A549 (cell line): ENCODE measurements at regions not wholly inside any gene's neighbourhood (a gene's known extent, or its start where the extent isn't known, plus 50 kb on each side); places are given as distances from the start of the nearest gene placed in this dataset.

ENCODE experiments used
- ATAC-seq, 2 experiments: fragments of 200-7000 bp in 1 of 2; fragments of >200 bp in 1 of 2; cut with Nextera tagmentation in 1 of 2; cut with Tn5 transposase in 1 of 2; 3 replicates each; pipeline versions ENCODE4 v1.8.0 to v1.9.1; 2018 to 2020; ENCODE audit warnings: mild to moderate bottlenecking in 1 of 2, moderate library complexity in 1 of 2
- CTCF ChIA-PET: fragments of 300-600 bp; sonication (Branson Sonifier 250); formaldehyde crosslinking; extraction: SDS; loops from one replicate; lab custom pipeline; 2021; ENCODE audit warnings: antibody characterized with exemption, inconsistent platforms; lab: Yijun Ruan, JAX
- POLR2A ChIA-PET: fragments of 350-600 bp; formaldehyde crosslinking; extraction: SDS; loops from one replicate; lab custom pipeline; 2021; ENCODE audit warnings: antibody characterized with exemption, inconsistent platforms; lab: Yijun Ruan, JAX
- DNase-seq, 2 experiments: peaks; one replicate each; pipeline versions ENCODE4 v3.0.0 to v3.0.0-alpha.2; 2011 to 2016; ENCODE audit warnings: low read depth in 1 of 2, low spot score in 1 of 2
- FAIRE-seq: peaks from 2 replicates; lab custom pipeline; 2011; peaks lifted over from hg19 to GRCh38; lab: Jason Lieb, UNC
- H3K27ac ChIP-seq, 2 experiments: fragments of >200 bp; sonication (Bioruptor Twin); formaldehyde crosslinking; 3 replicates each; pipeline ENCODE4 v1.5.1; 2016 to 2017
- H3K4me1 ChIP-seq: fragments of >200 bp; sonication (Bioruptor Twin); formaldehyde crosslinking; 3 replicates; pipeline ENCODE4 v1.6.1; 2016
- H3K4me2 ChIP-seq: fragments of >200 bp; sonication (Bioruptor Twin); formaldehyde crosslinking; 3 replicates; pipeline ENCODE4 v1.6.1; 2016
- H3K4me3 ChIP-seq: fragments of >200 bp; sonication (Bioruptor Twin); formaldehyde crosslinking; 3 replicates; pipeline ENCODE4 v1.5.1; 2016
- H3K9me3 ChIP-seq: fragments of >200 bp; sonication (Bioruptor Twin); formaldehyde crosslinking; 3 replicates; pipeline ENCODE4 v1.6.1; 2016
- BHLHE40 ChIP-seq: IDR thresholded peaks from 2 replicates; pipeline ENCODE4 v1.6.1; 2012; ENCODE audit warnings: low read depth, low read length, inconsistent platforms
- EHMT2 ChIP-seq: fragments of 200-600 bp; sonication (generic); IDR thresholded peaks from 2 replicates; pipeline ENCODE4 v1.6.1; 2016; ENCODE audit warnings: antibody characterized with exemption, low read depth, mild to moderate bottlenecking, moderate library complexity
- ESRRA ChIP-seq: fragments of 150-350 bp; IDR thresholded peaks from 2 replicates; pipeline ENCODE4 v1.6.1; 2014; ENCODE audit warnings: mild to moderate bottlenecking, low read length, borderline replicate concordance
- GATA3 ChIP-seq: IDR thresholded peaks from 2 replicates; pipeline ENCODE4 v1.6.1; 2012; ENCODE audit warnings: borderline replicate concordance
- HOXA7 ChIP-seq: fragments of 250-450 bp; sonication (Bioruptor Pico); IDR thresholded peaks from 2 replicates; pipeline ENCODE4 v1.5.0; 2020; ENCODE audit warnings: mild to moderate bottlenecking, moderate library complexity
- JUN ChIP-seq, 2 experiments: fragments of >200 bp; sonication (Bioruptor Twin); formaldehyde crosslinking; IDR thresholded peaks; 2 replicates in 1 of 2; 3 replicates in 1 of 2; pipeline ENCODE4 v1.6.1; 2016 to 2017
- KDM5A ChIP-seq: fragments of 200-600 bp; sonication (generic); IDR thresholded peaks from 2 replicates; pipeline ENCODE4 v1.6.1; 2016; ENCODE audit warnings: antibody characterized with exemption, mild to moderate bottlenecking
- NFE2L2 ChIP-seq: fragments of 150-350 bp; conservative IDR thresholded peaks from 2 replicates; pipeline ENCODE4 v1.6.1; 2014; ENCODE audit warnings: low read length
- NPAS2 ChIP-seq: fragments of 250-450 bp; sonication (Bioruptor Pico); IDR thresholded peaks from 2 replicates; pipeline ENCODE4 v1.8.0; 2022; ENCODE audit warnings: mild to moderate bottlenecking, moderate library complexity, borderline replicate concordance
- PBX3 ChIP-seq: IDR thresholded peaks from 2 replicates; pipeline ENCODE4 v1.6.1; 2012
- POLR2AphosphoS2 ChIP-seq: conservative IDR thresholded peaks from 2 replicates; pipeline ENCODE4 v1.6.1; 2012; ENCODE audit warnings: low read length, improper control_type of control experiment, inconsistent platforms
- RAD21 ChIP-seq, 2 experiments: fragments of >200 bp in 1 of 2; sonication (Bioruptor Twin) in 1 of 2; formaldehyde crosslinking in 1 of 2; IDR thresholded peaks in 1 of 2; conservative IDR thresholded peaks in 1 of 2; 2 replicates in 1 of 2; 3 replicates in 1 of 2; pipeline ENCODE4 v1.6.1; 2012 to 2018; ENCODE audit warnings: inconsistent platforms in 1 of 2
- RARB ChIP-seq: fragments of 250-450 bp; sonication (Bioruptor Pico); IDR thresholded peaks from 2 replicates; pipeline ENCODE4 v1.8.0; 2021; ENCODE audit warnings: mild to moderate bottlenecking, moderate library complexity
- RCOR1 ChIP-seq: fragments of 150-350 bp; IDR thresholded peaks from 2 replicates; pipeline ENCODE4 v1.6.1; 2014; ENCODE audit warnings: antibody characterized with exemption, low read length, low read depth
- REST ChIP-seq: fragments of 200-600 bp; sonication (generic); IDR thresholded peaks from 2 replicates; pipeline ENCODE4 v1.6.1; 2016; ENCODE audit warnings: antibody characterized with exemption, mild to moderate bottlenecking, moderate library complexity
- SMC3 ChIP-seq: fragments of >200 bp; sonication (Bioruptor Twin); formaldehyde crosslinking; IDR thresholded peaks from 3 replicates; pipeline ENCODE4 v1.6.1; 2018; ENCODE audit warnings: inconsistent platforms
- SREBF2 ChIP-seq: fragments of 450-650 bp; IDR thresholded peaks from 2 replicates; pipeline ENCODE4 v1.6.1; 2014; ENCODE audit warnings: mild to moderate bottlenecking, moderate library complexity
- WGBS: methylation state at CpG from one replicate; pipeline ENCODE4 v1.1.6; 2017; ENCODE audit errors: missing lambda C conversion rate; 5-methylcytosine and 5-hydroxymethylcytosine counted together

DNA sequence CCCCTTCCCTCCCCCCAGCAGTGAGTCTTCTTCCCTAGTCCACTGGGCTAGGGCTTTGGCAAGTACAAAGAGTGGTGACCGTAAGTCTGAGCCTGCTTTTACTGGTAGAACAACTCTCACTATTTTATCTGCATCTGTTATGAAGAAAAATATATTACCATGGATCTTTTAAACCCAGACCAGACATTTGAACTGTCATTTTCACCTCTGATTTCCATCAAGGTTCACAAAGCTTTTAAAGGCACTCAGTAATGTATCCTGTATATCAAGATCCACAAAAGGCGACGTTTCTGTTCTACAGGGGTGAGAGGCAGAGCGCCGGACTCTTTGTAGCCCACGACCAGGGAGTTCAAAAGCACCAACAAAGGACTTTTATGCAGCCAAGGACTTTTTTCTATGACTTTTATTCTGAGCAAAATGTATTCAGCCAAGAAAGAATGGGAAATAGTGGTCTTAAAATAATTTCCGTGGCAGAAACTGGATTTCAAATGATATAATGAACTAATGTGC, 388.3 kb downstream of the ANXA1 start:
- ATAC-seq (no peak), DNase-seq (no peak), FAIRE-seq (no peak)
- CTCF ChIA-PET: no interaction called here
- Histone ChIP-seq H3K4me1 (no peaks in the 10 kb centered on the region), H3K4me3 (no peak overlapping the region), H3K27ac (no peak overlapping the region), H3K9me3 (no peaks in the 10 kb centered on the region), H3K4me2 (no peak overlapping the region)
- WGBS: 76% methylated on average over 7 of the region's 7 CpGs
- POLR2A ChIA-PET: no interaction called here
- no peak for TF ChIP-seq REST
- TF ChIP-seq ESRRA: no peak
- TF ChIP-seq JUN (IDR thresholded peaks at IDR 0.05): no peak
- TF ChIP-seq NPAS2 (CRISPR knock-in tag): no peak
- no peak for TF ChIP-seq RARB (CRISPR knock-in tag)
- TF ChIP-seq BHLHE40: no peak
- no peak for TF ChIP-seq SMC3
- TF ChIP-seq HOXA7 (CRISPR knock-in tag): no peak
- TF ChIP-seq KDM5A: no peak
- TF ChIP-seq SREBF2: no peak
- no peak for TF ChIP-seq EHMT2
- TF ChIP-seq NFE2L2: no peak
- no peak for TF ChIP-seq RAD21 (conservative IDR thresholded peaks at IDR 0.05 in 1 of 2, IDR thresholded peaks at IDR 0.05 in 1 of 2)
- TF ChIP-seq POLR2AphosphoS2: no peak

- WGBS: 25% methylated on average over 2 of the region's 2 CpGs
- ChIA-PET CTCF (interaction anchor here (0.8 to 1.3 kb wide), 2 partner anchors 9 to 14 kb away, joined by 3 read pairs; no protein-coding TSS in a partner anchor), POLR2A (no interaction called here)
- Histone ChIP-seq H3K4me3 (no peak overlapping the region), H3K4me1 (no peaks in the 10 kb centered on the region), H3K4me2 (no peak overlapping the region), H3K27ac (no peak overlapping the region), H3K9me3 (no peaks in the 10 kb centered on the region)
- no peak for DNase-seq
- ATAC-seq: peak; percentile 59; a peak in 3 of 6 replicates
- FAIRE-seq: no peak
- TF ChIP-seq EHMT2 (no peak), RAD21 (conservative IDR thresholded peaks at IDR 0.05 in 1 of 2, IDR thresholded peaks at IDR 0.05 in 1 of 2) (no peak), REST (no peak), GATA3 (no peak), PBX3 (no peak), RCOR1 (no peak)
Observed at GRCh38 chr9:73541923-73542322, 390.3 kb downstream of the ANXA1 start.
